T-helper 9 cell (primary cell): ENCODE measurements at regions not wholly inside any gene's neighbourhood (a gene's known extent, or its start where the extent isn't known, plus 50 kb on each side); places are given as distances from the start of the nearest gene placed in this dataset.
"Not testable (repeated sequence)": the region's sequence is repeated elsewhere in the genome, so short reads cannot be mapped to it uniquely, and the experiment has no call there.

Experiments
- DNase-seq: peaks from one replicate; pipeline ENCODE4 v3.0.0-alpha.2; 2020

DNA sequence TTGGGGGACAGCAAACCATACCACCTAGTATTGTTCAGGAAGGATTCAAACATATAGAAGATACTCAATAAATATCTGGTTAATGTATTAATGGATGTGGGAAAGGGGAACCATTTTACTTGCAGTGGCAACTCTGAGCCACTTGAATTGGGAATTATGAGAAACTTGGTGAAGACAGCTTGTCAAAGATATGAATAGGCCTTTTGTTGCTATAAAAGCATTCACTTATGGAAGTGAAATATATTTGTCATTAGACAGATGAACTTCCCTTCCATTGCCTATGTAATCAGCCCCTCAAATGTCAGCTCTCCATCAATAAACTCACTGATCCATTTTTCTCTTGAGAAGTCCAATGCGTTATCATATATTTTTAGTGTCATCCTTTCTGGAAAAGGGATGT, 56.1 kb downstream of the GPR85 start:
- no peak for DNase-seq

DNA sequence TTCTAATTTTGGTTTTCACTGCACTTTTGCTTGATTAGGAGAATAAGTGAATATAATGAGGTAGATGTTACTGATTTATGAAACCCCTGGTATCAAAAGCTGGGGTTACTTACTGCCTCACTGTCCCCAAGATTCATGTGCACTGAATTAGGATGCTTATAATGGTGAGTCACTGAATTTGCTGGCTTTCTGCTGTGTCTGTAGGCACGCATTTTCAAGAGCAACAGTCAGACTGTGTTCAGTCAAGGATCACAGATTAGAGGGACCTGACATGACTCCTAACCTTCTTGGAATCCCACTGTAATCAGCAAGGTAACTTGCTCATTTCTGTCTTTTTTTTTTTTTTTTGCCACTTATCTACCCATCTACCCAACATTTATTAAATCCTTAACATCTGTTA, 59.7 kb downstream of the GPR85 start:
- no peak for DNase-seq

DNA sequence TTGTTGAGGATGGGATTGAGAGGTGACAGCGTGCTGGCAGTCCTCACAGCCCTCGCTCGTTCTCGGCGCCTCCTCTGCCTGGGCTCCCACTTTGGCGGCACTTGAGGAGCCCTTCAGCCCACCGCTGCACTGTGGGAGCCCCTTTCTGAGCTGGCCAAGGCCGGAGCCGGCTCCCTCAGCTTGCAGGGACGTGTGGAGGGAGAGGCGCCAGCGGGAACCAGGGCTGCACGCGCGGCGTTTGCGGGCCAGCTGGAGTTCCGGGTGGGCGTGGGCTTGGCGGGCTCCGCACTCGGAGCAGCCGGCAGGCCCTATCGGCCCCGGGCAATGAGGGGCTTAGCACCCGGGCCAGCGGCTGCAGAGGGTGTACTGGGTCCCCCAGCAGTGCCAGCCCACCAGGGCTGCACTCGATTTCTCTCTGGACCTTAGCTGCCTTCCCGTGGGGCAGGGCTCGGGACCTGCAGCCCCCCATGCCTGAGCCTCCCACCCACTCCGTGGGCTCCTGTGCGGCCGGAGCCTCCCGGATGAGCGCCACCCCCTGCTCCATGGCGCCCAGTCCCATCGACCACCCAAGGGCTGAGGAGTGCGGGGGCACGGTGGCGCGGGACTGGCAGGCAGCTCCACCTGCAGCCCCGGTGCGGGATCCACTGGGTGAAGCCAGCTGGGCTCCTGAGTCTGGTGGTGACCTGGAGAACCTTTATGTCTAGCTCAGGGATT, 69.3 kb downstream of the GPR85 start:
- not testable (repeated sequence) for DNase-seq

DNA sequence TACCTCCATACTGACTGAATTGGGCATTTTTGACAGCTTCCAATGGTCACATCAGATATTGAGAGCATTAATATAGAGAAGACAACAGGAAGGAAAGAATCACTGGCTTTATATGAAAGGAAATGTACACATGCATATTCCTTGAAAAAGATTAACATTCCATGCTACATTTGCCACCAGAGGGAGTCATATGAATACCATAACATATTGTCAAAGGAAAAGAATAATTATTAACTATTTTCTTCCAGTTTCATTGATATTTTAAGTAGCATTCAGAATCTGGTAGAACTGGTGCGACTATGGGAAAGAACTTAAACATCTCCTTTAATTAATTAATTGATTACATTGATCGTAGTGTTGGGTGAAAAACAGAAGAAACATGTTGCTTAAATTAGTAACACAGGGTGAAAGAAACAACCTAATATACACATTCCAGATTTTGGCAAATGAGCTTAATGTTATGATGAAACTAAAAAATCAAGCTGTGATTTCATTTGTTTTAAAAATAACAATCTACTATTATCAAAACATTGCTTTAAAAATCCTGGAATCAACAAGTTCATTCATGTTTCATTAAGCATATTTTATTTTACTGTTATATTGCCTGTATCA, 71.5 kb downstream of the GPR85 start:
- DNase-seq = no peak

DNA sequence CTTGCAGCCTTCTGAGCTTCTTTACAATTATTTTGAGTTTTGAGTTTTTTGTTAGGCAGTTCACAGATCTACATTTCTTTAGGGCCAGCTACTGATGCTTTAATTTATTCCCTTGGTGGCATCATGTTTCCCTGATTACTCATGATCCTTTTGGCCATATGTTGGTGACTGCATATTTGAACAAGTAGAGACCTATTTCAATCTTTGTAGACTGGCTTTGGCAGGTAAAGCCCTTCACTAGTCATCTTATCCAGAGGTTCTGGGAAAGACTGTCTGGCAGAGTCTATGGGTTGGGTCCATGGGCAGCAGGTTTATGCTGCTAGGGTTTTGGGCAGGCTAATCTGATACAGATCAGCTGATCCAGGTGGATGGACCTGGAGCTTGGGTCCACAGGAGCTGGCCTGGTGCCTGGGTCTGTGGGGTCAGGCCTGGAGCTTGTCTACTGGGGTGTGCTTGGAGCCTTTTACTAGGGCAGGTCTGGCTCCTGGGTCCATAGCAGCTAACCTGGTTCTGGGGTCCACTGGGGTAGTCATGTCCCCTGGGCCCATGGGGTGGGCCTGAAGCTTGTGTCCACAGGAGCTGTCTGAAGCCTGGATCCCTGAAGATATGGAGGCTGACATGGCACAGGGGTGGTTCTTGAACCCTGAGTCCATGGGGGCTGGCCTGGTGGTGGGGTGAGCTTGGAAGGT, 72.7 kb downstream of the GPR85 start:
- DNase-seq = no peak

DNA sequence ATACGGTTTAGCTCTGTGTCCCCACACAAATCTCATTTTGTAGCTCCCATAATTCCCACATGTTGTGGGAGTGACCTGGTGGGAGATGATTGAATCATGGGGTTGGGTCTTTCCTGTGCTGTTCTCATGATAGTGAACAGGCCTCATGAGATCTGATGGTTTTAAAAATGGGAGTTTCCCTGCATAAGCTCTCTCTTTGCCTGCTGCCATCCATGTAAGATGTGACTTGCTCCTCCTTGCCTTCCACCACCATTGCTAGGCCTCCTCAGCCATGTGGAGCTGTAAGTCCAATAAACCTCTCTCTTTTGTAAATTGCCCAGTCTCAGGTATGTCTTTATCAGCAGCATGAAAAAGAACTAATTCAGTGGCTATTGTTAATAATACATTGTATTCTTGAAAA, 73.8 kb downstream of the GPR85 start:
- not testable (repeated sequence) for DNase-seq

DNA sequence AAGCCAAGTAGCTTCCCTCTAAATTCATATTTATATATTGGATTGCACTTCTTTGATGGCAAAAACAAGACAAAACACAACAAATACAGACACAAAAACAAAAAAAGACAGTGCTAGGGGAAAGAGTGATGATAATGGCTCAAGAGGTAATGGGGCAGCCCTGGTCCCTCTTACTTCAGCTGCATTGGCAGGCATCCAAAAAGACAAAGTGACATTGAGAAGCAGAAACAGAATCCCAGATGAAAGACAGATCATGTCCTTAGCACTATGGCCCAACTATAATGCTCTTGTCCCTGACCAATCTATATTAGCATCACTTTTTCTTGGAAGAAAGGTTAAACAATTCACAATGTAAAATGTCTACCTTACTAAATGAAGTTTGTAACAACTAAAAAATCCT, 76.2 kb downstream of the GPR85 start:
- DNase-seq = no peak

DNA sequence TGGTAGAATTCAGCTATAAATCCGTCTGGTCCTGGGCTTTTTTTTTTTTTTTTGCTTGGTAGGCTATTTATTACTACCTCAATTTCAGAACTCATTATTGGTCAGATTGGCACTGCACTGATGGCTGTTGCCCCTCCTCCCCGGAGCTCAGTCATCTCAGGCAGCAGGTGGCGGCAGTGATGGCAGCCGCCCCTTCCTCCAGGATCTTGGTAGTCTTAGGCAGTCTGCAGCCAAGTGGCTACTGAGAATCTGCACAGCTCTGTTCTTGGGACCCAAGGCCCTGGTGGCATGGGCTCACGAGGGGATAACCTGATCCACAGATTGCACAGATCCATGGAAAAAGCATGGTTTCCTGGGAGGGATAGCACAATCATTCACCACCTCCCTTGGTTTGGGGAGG, 77.9 kb downstream of the GPR85 start:
- DNase-seq = no peak

DNA sequence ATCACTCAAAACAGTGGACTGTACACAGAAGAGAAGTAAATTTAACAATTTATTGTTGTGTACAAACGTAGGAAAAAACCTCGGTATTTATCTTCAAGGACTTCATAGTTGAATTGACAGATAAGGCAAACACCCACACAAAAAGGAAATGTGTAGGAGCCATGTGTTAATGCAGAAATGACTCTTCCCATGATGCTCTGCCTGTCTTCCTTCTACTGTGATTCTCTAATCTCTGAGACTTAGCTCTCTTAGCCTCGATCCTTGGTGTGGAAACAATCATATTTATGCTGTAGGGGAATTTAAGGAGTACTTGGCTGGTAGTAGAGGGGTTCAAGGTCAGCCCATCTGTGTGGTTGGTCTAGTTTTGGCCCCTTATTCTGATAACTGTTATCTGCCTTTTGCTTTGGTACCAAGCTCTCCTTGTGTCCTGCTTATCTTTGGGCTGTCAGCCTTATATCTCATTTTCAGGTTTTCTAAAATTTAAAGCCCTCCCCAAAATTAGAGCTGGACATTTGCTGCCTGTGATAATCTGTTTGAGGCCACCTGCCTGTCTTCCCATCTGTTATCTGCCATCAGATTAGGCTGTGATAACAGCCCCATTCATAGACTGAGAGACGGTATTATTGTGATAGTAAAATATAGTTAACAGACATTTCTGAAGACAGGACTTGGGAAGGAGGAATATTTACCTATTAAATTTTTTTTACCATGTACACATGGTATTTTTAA, 81.7 kb downstream of the GPR85 start:
- DNase-seq = no peak

DNA sequence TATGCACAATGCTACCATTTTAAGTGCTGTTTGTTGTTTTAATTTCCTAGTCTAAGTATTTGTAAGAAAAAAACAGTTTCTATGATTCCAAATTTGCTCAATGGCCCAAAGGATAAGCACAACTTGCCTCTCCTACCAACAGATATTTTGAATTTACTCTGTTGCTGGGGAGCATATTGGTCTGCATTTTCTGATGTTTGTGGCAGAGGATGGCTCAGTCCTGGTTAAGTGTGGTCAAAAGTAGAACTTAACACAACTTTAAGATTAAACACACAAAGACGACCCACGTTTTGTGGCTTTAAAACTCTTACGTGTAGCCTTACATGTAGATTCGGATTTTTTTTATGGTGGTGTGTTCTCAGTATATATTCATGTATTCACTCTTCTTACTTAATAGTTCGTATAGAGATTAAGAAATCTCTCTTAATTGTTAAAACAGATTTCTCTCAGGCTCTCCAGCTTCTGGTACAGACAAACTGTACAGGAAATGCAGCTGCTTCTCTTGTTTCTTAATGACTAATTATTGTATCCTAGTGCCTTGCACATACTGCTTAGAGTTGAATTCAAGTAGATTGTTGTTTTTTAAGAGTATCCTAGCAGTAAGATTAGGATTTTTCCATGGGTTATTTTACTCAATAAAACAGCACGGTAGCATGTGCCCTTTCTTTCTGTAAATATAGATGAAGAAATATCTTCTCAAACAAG, 86.2 kb downstream of the GPR85 start:
- DNase-seq = no peak

DNA sequence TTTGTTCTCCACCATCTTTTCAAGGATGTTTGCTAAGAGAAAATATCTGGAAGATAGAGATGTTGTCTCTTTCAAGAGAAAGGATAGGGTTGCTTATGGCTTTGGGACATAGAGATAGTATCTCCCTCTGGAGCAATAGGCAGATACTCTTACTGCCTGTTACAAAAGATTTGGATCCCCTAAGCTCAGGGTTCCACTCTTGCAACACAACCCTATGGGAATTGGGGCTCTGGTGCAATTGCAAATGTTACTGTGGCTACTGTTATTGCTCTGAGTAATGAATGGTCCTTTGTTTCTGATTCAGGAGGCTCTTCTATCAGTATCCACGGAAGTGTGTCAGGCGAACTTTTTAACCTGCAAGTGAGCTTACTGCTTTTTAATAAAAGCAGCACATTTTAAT, 88.8 kb downstream of the GPR85 start:
- DNase-seq = no peak

DNA sequence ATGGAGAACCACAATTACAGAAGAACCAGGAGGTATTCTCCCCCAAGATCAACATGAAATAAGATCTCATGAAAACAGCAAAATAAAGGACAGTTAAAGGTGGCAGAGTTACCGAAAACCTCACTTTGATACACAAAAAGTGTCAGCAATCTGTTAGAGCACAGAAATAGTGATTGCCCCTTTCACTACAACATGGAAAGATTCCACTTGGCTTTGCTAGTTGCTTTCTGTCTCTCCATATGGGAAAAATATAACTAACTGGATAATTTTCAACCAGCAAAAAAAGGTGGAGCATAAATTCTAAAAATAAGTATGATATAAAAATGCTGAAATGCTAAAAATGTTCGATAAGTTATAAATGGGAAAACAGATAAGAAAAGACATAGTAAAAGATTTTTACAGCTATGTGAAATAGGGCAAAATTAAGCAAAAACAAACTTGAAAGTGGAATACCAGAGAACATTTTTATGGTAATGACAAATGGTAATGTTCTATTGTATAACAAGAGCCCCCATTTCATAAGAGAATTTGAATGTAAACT, 90.2 kb downstream of the GPR85 start:
- no peak for DNase-seq

DNA sequence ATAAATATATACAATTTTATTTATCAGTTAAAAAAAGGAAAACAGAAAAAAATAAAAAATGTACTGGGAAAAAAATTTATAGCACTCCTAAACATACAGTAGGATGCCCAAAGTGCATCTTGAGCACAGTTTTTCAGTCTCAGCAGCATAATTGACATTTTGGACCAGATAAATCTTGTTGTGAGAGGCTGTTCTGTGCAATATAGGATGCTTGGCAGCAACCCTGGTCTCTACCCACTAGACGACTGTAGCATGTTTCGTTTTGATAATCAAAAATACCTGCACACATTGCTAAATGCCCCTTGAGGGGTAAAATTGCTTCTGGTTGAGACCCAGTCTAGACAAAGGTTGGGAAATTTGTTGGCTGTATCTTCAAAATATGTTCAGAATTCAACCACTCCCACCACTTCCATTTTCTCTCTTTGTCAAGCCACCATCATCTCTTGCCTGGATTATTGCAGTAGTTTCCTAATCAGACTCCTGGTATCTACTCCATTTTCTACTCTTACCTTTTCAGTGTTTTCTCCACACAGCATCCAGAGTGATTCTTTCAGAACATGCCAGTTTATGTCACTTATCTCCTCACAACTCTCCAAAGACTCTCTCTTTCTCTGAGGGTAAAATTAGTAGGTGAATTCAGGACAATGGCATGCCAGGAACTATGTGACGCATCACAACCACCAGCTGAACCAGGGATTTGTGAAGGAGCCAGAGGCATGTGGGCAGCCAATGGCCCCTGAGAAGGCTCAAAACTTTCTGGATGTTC, 91.4 kb downstream of the GPR85 start:
- no peak for DNase-seq

DNA sequence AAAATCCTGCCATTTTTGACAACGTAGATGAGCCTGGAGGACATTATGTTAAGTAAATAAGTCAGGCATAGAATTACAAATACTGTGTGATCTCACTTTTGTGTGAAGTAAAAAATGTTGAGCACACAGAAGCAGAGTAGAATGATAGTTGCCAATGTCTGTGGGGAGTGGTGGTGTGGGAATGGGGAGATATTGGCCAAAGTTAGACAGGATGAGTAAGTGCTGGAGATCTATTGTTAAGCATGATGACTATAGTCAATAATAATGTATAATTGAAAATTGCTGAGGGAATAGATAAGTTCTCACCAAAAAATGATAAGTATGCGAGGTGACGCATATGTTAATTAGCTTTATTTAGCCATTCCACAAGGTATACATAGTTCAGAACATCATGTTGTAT, 92.0 kb downstream of the GPR85 start:
- DNase-seq = no peak

DNA sequence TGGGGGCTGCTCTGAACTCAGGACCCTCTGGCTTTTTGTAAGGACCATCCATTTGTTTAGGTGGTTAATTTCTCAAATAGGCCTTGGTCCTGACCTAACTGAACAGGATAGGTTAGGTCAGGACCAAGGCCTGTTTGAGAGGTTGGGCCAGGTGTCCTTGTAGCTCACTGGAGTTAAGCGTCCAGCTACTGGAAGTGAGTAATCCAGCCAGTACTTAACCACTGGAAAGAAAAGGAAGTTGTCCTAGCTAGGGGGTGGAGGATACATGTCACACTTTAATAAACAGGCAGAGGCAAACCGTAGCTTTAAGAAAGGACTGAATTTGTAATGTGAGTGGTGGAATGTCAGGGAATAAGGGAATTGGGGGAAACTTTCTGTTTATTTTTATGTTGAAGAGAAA, 96.0 kb downstream of the GPR85 start:
- DNase-seq = no peak

DNA sequence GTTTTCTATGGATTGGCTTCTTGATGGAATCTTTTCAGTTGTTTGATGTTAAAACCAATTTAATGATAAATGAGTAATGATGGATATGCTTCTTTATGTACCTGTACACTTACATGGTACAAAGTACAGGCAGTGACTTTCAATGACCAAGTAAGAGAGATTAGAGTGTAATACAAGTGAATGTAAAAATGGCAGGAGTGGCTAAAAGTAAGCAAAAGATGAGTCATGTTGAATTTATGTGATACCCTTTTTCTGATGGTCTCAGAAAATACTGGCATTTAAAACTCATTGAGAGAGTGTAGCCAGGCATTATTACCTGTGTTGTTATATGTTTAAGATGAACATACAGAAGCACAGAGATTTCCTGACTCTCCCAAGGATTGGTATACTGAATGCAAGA, 97.1 kb downstream of the GPR85 start:
- no peak for DNase-seq

DNA sequence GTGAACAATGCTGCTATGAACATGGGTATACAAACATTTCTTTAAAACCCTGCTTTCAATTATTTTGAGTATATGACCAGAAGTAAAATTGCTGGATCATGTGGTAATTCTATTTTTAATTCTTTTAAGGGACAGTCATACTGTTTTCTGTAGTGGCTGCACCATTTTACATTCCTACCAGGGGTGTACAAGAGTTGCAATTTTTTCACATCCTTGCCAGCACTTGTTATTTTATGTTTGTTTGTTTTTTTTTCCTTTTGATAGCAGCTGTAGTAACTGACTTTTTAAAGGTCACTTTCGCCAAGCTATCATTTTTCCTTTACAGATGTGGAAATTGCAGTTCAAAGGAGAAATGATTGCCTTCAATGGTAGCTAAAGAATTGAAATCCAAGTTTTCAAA, 99.5 kb downstream of the GPR85 start:
- DNase-seq = no peak

DNA sequence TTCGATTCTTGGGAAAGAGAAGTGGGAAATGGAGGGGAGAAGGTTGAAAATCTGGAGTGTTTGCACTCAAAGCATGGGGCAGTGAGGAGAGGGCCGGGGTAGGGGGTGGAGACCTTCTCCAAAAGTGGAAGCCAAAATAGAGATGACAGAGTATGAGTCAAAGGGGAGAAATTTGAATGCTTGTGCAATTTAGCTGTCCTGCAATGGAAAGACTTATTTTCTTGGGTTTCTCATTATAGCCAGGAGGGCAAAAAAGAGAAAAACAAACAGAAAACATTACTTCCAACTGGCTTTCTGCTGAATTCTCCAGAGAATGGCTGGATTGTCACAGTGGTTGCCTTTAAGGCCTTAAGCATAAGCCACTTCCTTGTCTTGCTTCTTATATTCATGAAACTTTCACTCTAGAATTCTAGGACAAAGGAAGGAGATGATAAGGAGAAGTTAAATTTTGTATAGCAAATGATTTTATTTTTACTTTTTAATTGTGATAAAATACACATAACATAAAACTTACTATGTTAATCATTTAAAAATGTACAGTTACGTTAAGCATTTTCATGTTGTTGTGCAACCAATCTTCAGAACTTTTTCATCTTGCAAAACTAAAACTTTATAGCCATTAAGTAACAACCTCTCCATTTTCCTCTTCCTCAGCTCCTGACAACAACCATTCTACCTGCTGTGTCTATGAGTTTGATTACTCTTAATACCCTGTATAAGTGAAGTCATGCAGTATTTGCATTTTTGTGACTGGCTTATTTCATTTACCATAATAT, 100.2 kb downstream of the GPR85 start:
- no peak for DNase-seq

DNA sequence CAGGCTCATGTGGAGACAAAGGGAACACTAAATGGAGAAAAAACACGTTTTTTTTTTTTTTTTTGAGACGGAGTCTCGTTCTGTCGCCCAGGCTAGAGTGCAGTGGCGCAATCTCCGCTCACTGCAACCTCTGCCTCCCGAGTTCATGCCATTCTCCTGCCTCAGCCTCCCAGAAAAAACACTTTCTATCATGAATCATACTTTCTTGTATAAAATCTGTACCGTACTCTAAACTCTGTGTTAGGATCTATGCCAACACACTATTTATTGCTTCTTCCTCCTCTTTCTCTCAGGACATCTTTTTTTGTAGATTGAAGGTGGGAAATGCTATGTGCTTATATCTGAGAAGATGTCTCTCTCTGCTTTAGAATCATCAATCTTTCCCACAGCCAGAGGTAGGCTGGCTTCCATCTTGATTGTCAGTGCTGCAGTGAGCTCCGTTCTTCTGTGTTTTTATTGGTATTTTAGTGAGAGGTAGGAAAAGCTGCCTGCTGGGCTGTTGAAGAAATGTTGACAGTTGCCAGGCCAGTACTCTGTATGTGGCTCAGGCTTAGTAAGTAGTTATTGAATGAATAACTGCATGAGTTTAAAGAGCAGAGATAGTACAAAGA, 101.1 kb downstream of the GPR85 start:
- no peak for DNase-seq

DNA sequence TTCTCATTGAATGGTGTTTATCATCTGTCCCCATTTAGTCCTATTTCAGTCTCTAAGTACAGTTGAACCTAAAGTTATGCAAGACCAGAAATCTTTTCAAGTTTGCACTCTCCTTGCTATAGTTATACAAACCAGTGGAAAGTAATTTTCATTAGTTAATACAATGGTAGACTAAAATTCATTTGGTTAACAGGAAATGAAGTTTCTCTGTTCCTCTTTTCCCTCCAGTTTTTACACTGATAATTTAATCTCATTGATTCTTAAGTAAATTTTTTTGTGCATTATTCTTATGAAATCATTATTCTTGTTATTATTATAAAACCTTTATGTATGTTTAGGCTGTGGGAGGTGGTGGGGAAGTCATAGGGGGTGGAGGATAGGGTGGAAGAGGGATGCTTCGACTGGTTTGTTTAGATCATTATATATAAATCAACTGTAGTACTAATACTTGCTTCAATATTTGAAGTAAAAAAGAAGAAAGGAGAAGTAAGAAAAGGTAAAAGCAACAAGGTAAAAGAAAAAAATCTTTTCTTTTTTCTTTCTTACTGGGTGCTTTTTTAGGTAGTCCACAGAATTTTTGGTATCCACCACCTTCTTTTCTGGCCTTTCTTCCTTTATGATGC, 104.1 kb downstream of the GPR85 start:
- no peak for DNase-seq
